Ramos (cell line): ENCODE measurements at regions not wholly inside any gene's neighbourhood (a gene's known extent, or its start where the extent isn't known, plus 50 kb on each side); places are given as distances from the start of the nearest gene placed in this dataset.
"Not testable (repeated sequence)": the region's sequence is repeated elsewhere in the genome, so short reads cannot be mapped to it uniquely, and the experiment has no call there.

Source experiments
- in situ Hi-C: fragments of 300-500 bp; cut with MboI; formaldehyde crosslinking; loops from one replicate; pipeline ENCODE4 v1.14.3; 2022; ENCODE audit warnings: low sequenced_read_pairs; ENCODE audit not compliant: unreplicated experiment

DNA sequence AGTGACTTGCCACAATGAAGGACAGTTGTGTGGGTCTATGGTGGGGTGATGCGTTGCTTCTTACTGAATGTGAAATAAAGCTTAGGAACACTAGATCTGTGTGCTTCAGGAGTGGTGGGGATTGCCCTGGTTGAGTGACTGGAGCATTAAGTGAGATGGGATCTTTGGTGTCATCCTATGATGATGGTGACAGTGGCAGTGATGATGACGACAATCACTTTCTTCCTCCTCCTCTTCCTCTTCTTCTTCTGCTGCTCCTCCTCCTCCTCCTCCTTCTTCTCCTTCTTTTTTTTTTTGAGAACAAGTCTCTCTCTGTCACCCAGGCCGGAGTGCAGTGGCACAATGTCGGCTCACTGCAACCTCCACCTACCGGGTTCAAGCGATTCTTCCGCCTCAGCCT is 396.8 kb downstream of the SEC14L1 start:
- in situ Hi-C loops: no loop called here

DNA sequence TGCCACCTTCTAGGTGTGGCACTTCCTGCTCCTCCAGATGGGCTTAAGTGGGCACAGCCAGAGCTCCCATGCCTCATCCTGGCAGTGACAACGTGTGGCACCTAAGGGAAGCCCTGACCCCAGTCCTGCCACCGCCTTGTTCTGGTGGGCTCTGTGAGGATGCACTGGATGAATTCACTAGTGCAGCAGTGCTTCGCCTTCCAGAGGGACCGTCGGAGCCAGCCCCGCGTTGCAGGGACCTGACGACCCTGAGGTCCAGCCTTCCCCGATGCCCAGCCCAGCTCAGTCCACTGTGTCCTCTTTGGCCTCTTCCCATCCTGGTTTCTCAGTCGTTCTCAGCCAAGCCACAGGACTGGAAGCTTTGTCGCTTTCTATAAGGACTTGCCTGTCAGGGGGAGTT is 399.8 kb downstream of the SEC14L1 start:
- in situ Hi-C loops: no loop called here

DNA sequence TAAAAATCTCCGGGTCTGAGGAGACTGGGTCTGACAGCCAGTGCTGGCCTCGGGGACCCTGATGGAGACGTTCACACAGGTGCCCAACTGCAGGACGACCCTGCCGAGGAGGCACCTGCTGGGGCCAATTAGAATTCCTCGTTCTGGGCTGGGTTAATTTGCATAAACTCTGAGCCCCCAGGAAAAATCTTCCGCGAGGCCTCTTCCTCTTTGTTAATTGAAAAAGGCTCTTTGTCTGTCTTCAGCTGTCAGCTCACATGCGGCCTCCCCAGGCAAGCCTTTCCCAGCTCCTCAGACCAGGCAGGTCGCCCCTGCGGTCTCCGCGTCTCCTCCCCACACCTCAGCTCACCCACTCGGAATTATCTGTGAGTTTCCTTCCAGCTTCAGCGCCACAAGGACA is 400.2 kb downstream of the SEC14L1 start:
- in situ Hi-C loops: no loop called here

DNA sequence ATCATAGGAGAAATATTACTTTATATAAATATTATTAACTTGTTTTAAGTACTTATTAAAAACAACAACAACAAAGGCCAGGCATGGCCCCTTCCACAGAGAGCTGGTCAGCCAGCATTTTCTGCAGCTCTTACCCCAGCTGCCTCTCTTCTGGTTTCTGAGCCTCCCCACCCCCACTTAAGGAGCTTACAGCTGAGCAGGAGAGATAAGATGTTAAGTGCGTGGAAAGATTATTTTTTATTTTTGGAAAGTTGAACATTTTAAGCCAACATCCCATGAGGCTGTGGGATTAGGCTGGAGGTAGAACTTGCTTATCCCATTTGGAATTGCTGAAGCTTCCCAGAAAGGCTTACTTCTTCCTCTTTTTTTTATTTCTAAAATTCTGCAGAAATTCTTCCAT is 401.2 kb downstream of the SEC14L1 start:
- in situ Hi-C loops: no loop called here

- in situ Hi-C loops: no loop called here
Observed at GRCh38 chr17:77542551-77543490, 402.1 kb downstream of the SEC14L1 start.

GRCh38 chr17:77543801-77544200 is 403.0 kb downstream of the SEC14L1 start:
- in situ Hi-C loops: no loop called here

DNA sequence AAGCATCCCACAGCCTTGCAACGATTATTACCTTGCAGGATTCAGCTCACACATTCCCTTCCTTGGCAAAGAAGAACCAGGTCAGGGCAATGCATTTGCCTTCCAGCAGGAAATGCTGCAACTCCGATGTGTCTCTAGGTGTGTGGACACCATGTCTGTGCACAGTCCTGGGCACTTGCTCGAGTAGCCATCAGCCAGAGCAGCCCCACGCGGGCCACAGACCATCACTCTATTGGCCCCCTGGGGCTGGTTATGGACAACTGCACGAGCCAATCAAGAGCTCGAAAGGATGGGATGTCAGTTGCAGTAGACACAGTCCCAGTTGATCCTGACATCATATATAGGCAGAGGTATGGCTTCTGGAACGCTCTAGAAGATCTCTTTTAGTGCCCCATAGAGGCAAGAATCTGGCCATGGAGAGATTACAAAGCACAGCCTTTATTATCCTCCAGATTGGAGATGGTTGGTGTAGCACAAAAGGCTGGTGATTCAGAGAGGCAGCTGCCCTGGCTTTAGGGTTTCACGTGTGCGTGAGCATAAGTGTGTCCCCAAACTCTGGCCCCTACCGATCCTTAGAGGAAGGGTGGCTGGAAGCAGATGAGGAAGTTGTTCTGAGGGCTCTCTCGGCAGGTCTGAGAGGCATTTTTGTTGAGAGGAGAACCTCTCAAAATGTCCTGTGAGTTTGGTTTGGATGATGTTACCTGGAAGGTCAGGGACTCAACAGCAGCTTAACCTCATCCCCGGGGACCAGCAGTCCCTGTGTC is 403.8 kb downstream of the SEC14L1 start:
- in situ Hi-C loops: no loop called here

GRCh38 chr17:77546772-77547241 is 406.0 kb downstream of the SEC14L1 start:
- in situ Hi-C loops: no loop called here

DNA sequence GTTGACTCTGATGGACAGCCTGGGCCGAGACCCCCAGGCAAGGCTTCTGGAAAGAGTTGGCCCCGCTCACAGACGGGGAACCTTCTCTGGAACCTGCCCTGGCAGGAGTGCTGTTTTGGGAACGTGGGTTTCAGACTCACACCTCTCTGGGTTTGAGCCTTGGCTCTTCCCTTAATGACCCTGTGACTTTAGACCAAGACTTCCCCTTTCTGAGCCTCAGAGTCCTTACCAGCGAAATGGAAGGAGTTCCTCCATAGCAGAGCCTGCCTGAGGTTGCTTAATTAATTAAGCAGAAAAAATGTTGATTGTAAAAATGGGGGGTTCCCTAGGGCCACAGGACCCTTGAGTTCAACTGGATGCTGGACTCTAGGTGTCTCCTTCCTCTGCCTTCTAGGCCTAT is 408.2 kb downstream of the SEC14L1 start:
- in situ Hi-C loops: no loop called here

- in situ Hi-C loops: no loop called here
Observed at GRCh38 chr17:77549726-77550366, 408.7 kb upstream of the TNRC6C start.

DNA sequence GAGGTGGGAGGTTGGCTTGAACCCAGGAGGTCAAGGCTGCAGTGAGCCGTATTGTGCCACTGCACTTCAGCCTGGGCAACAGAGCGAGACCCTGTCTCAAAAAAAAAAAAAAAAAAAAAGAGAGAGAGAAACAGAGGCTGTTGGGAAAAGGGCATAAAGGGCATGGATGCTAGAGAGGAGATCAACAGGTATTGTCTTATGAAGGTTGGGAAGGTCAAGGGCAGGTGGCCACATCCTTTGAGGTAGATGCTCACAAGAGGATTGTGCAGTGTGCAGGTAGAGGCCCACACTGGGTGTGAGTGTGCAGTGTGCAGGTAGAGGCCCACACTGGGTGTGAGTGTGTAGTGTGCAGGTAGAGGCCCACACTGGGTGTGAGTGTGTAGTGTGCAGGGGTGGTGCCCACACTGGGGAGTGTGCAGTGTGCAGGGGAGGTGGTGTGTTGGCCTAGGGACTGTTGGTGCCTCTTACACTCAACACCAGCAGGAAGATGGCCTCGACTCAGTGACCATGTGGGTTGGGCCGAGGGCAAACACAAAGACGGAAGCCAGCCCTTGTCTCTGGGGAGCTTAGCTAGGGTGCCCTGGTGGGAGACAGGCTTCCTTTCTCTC is 404.9 kb upstream of the TNRC6C start:
- in situ Hi-C loops: no loop called here

GRCh38 chr17:77555121-77555591 is 403.3 kb upstream of the TNRC6C start:
- in situ Hi-C loops: no loop called here

- in situ Hi-C loops: no loop called here
Observed at GRCh38 chr17:77555741-77556291, 402.7 kb upstream of the TNRC6C start.

DNA sequence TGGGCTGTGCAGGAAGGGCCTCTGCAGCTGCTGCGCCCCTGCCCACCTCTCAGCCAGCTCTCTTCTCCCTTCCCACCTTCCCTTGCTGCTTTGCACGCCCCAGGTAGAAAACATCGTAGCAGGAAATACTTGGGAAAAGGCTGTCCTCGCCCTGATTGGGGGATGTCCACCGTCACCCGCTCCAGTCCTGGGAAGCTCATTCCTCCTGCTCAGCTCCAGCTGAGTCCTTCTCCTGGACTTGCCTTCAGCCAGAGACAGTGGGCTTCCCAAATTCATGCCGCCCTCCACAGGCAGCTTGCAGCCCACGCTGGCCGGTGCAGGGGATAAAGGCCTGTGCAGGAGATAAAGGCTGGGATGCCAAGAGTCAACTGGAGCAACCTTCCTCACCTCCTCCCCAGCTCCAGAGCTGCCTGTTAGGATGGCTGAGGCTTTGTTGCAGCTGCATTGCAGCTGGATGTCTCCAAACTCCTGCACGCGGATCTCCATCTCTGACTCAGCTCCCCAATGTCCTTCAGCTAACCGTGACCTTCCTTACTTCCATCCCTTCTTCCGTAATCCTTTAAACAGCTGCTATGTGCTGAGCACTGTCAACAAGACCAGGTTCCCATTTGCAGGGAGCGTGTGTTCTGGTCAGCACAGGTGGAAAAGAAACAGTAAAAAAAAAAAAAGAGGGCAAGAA is 402.0 kb upstream of the TNRC6C start:
- in situ Hi-C loops: no loop called here

GRCh38 chr17:77558846-77559626 is 399.5 kb upstream of the TNRC6C start:
- in situ Hi-C loops: no loop called here

DNA sequence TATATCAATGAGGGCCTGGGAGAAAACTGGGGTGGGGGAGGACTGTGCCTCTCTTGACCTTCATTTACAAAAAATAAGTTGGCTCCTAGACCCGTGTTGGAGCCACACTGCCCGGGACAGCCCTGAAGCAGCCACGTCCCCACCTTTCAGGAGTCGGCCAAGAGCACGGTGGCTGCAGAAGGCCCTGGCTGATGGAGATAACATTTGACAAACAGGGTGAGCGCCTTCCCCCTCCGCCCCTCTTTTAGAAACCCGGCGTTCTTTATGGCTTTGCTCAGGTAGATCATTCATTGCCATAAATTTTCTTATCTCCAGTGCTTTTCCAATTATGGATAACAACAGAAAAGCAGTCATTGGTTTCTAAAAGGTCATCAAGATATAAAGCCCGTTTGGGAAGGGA is 398.1 kb upstream of the TNRC6C start:
- in situ Hi-C loops: no loop called here

GRCh38 chr17:77560841-77561240 is 397.7 kb upstream of the TNRC6C start:
- in situ Hi-C loops: no loop called here

GRCh38 chr17:77562361-77562760 is 396.1 kb upstream of the TNRC6C start:
- in situ Hi-C loops: not testable (repeated sequence)
